ENCODE measurements at regions not wholly inside any gene's neighbourhood (a gene's known extent, or its start where the extent isn't known, plus 50 kb on each side); places are given as distances from the start of the nearest gene placed in this dataset.
"Not testable (repeated sequence)": the region's sequence is repeated elsewhere in the genome, so short reads cannot be mapped to it uniquely, and the experiment has no call there.

GRCh38 chr9:101838988-101839387, 100.5 kb upstream of the GRIN3A start:
- POLR2A ChIA-PET; CTCF ChIA-PET; H3K27me3 ChIP-seq (replicated peaks in 2 of 5; ENCODE audit: control insufficient read depth in 4 of 5, insufficient read depth in 5 of 5, low read length in 4 of 5); H3K4me3 ChIP-seq (ENCODE audit: control insufficient read depth in 1 of 7, extremely low read depth in 1 of 7, insufficient read depth in 4 of 7, low read depth in 2 of 7, low read length in 6 of 7); H3K27ac ChIP-seq (ENCODE audit: insufficient read depth in 1 of 2, low read depth in 1 of 2, low read length in 2 of 2, poor library complexity in 1 of 2, severe bottlenecking in 2 of 2); H3K36me3 ChIP-seq (ENCODE audit: control insufficient read depth in 4 of 4, insufficient read depth in 4 of 4, low read length in 3 of 4); H3K9me3 ChIP-seq (ENCODE audit: control extremely low read depth in 1 of 5, control insufficient read depth in 4 of 5, insufficient read depth in 2 of 5, low read depth in 1 of 5, low read length in 4 of 5); DNase-seq; H3K4me1 ChIP-seq (ENCODE audit: control extremely low read depth in 1 of 4, control insufficient read depth in 4 of 4, insufficient read depth in 4 of 4, low read length in 3 of 4): not testable (repeated sequence)
- 100% methylated on average over 1 of the region's 4 CpGs for WGBS (ENCODE audit: insufficient coverage)

- no peaks in the 10 kb centered on the region for H3K4me1 ChIP-seq (ENCODE audit: control extremely low read depth in 1 of 4, control insufficient read depth in 4 of 4, insufficient read depth in 4 of 4, low read length in 3 of 4)
- H3K4me3 ChIP-seq (ENCODE audit: control insufficient read depth in 1 of 7, extremely low read depth in 1 of 7, insufficient read depth in 4 of 7, low read depth in 2 of 7, low read length in 6 of 7) = no peak overlapping the region
- H3K27ac ChIP-seq (ENCODE audit: insufficient read depth in 1 of 2, low read depth in 1 of 2, low read length in 2 of 2, poor library complexity in 1 of 2, severe bottlenecking in 2 of 2) = no peak overlapping the region
- no peaks in the 10 kb centered on the region for H3K36me3 ChIP-seq (ENCODE audit: control insufficient read depth in 4 of 4, insufficient read depth in 4 of 4, low read length in 3 of 4)
- no peaks in the 10 kb centered on the region for H3K27me3 ChIP-seq (replicated peaks in 2 of 5; ENCODE audit: control insufficient read depth in 4 of 5, insufficient read depth in 5 of 5, low read length in 4 of 5)
- POLR2A ChIA-PET = no interaction called here
- WGBS (ENCODE audit: insufficient coverage) = no CpG with 5 or more reads among the region's 2 CpGs
- DNase-seq = no peak
- no peaks in the 10 kb centered on the region for H3K9me3 ChIP-seq (ENCODE audit: control extremely low read depth in 1 of 5, control insufficient read depth in 4 of 5, insufficient read depth in 2 of 5, low read depth in 1 of 5, low read length in 4 of 5)
- CTCF ChIA-PET = interaction anchor here (1.1 kb wide), 1 partner anchor 17 kb away, joined by 3 read pairs; no protein-coding TSS in a partner anchor
Measured at GRCh38 chr9:101836021-101836420, 97.6 kb upstream of the GRIN3A start.

GRCh38 chr9:101832486-101832885, 94.0 kb upstream of the GRIN3A start:
- Histone ChIP-seq H3K4me1 (ENCODE audit: control extremely low read depth in 1 of 4, control insufficient read depth in 4 of 4, insufficient read depth in 4 of 4, low read length in 3 of 4) (no peaks in the 10 kb centered on the region), H3K27me3 (replicated peaks in 2 of 5; ENCODE audit: control insufficient read depth in 4 of 5, insufficient read depth in 5 of 5, low read length in 4 of 5) (no peaks in the 10 kb centered on the region), H3K36me3 (ENCODE audit: control insufficient read depth in 4 of 4, insufficient read depth in 4 of 4, low read length in 3 of 4) (no peaks in the 10 kb centered on the region), H3K9me3 (ENCODE audit: control extremely low read depth in 1 of 5, control insufficient read depth in 4 of 5, insufficient read depth in 2 of 5, low read depth in 1 of 5, low read length in 4 of 5) (no peaks in the 10 kb centered on the region), H3K27ac (ENCODE audit: insufficient read depth in 1 of 2, low read depth in 1 of 2, low read length in 2 of 2, poor library complexity in 1 of 2, severe bottlenecking in 2 of 2) (no peak overlapping the region), H3K4me3 (ENCODE audit: control insufficient read depth in 1 of 7, extremely low read depth in 1 of 7, insufficient read depth in 4 of 7, low read depth in 2 of 7, low read length in 6 of 7) (no peak overlapping the region)
- POLR2A ChIA-PET = no interaction called here
- CTCF ChIA-PET = no interaction called here
- no peak for DNase-seq

- DNase-seq; H3K36me3 ChIP-seq (ENCODE audit: control insufficient read depth in 4 of 4, insufficient read depth in 4 of 4, low read length in 3 of 4); H3K4me3 ChIP-seq (ENCODE audit: control insufficient read depth in 1 of 7, extremely low read depth in 1 of 7, insufficient read depth in 4 of 7, low read depth in 2 of 7, low read length in 6 of 7); H3K27ac ChIP-seq (ENCODE audit: insufficient read depth in 1 of 2, low read depth in 1 of 2, low read length in 2 of 2, poor library complexity in 1 of 2, severe bottlenecking in 2 of 2); H3K4me1 ChIP-seq (ENCODE audit: control extremely low read depth in 1 of 4, control insufficient read depth in 4 of 4, insufficient read depth in 4 of 4, low read length in 3 of 4); H3K9me3 ChIP-seq (ENCODE audit: control extremely low read depth in 1 of 5, control insufficient read depth in 4 of 5, insufficient read depth in 2 of 5, low read depth in 1 of 5, low read length in 4 of 5); H3K27me3 ChIP-seq (replicated peaks in 2 of 5; ENCODE audit: control insufficient read depth in 4 of 5, insufficient read depth in 5 of 5, low read length in 4 of 5); CTCF ChIA-PET; POLR2A ChIA-PET: not testable (repeated sequence)
- WGBS (ENCODE audit: insufficient coverage) = no CpG with 5 or more reads among the region's 1 CpG
Measured at GRCh38 chr9:101821450-101821849, 83.0 kb upstream of the GRIN3A start.

- H3K27ac ChIP-seq (ENCODE audit: insufficient read depth in 1 of 2, low read depth in 1 of 2, low read length in 2 of 2, poor library complexity in 1 of 2, severe bottlenecking in 2 of 2); H3K9me3 ChIP-seq (ENCODE audit: control extremely low read depth in 1 of 5, control insufficient read depth in 4 of 5, insufficient read depth in 2 of 5, low read depth in 1 of 5, low read length in 4 of 5); DNase-seq; POLR2A ChIA-PET; H3K27me3 ChIP-seq (replicated peaks in 2 of 5; ENCODE audit: control insufficient read depth in 4 of 5, insufficient read depth in 5 of 5, low read length in 4 of 5); CTCF ChIA-PET; H3K4me3 ChIP-seq (ENCODE audit: control insufficient read depth in 1 of 7, extremely low read depth in 1 of 7, insufficient read depth in 4 of 7, low read depth in 2 of 7, low read length in 6 of 7); H3K36me3 ChIP-seq (ENCODE audit: control insufficient read depth in 4 of 4, insufficient read depth in 4 of 4, low read length in 3 of 4); H3K4me1 ChIP-seq (ENCODE audit: control extremely low read depth in 1 of 4, control insufficient read depth in 4 of 4, insufficient read depth in 4 of 4, low read length in 3 of 4): not testable (repeated sequence)
Measured at GRCh38 chr9:101820983-101821382, 82.5 kb upstream of the GRIN3A start.

- Histone ChIP-seq H3K4me1 (ENCODE audit: control extremely low read depth in 1 of 4, control insufficient read depth in 4 of 4, insufficient read depth in 4 of 4, low read length in 3 of 4) (no peaks in the 10 kb centered on the region), H3K36me3 (ENCODE audit: control insufficient read depth in 4 of 4, insufficient read depth in 4 of 4, low read length in 3 of 4) (no peaks in the 10 kb centered on the region), H3K27me3 (replicated peaks in 2 of 5; ENCODE audit: control insufficient read depth in 4 of 5, insufficient read depth in 5 of 5, low read length in 4 of 5) (no peaks in the 10 kb centered on the region), H3K4me3 (ENCODE audit: control insufficient read depth in 1 of 7, extremely low read depth in 1 of 7, insufficient read depth in 4 of 7, low read depth in 2 of 7, low read length in 6 of 7) (no peak overlapping the region), H3K9me3 (ENCODE audit: control extremely low read depth in 1 of 5, control insufficient read depth in 4 of 5, insufficient read depth in 2 of 5, low read depth in 1 of 5, low read length in 4 of 5) (peaks cover 0 to 3% (median 0%) of the 10 kb centered on the region in 5 experiments), H3K27ac (ENCODE audit: insufficient read depth in 1 of 2, low read depth in 1 of 2, low read length in 2 of 2, poor library complexity in 1 of 2, severe bottlenecking in 2 of 2) (no peak overlapping the region)
- ChIA-PET POLR2A (no interaction called here), CTCF (no interaction called here)
- DNase-seq = no peak
- no CpG with 5 or more reads among the region's 1 CpG for whole genome bisulfite sequencing (ENCODE audit: insufficient coverage)
Measured at GRCh38 chr9:101814064-101814463, 75.6 kb upstream of the GRIN3A start.

- POLR2A ChIA-PET = not testable (repeated sequence)
- 100% methylated on average over 4 of the region's 4 CpGs for WGBS (ENCODE audit: insufficient coverage)
Measured at GRCh38 chr9:101807879-101808278, 69.4 kb upstream of the GRIN3A start.

GRCh38 chr9:101796044-101796443, 57.6 kb upstream of the GRIN3A start:
- ChIA-PET CTCF (no interaction called here), POLR2A (no interaction called here)
- H3K27me3 ChIP-seq (replicated peaks in 2 of 5; ENCODE audit: control insufficient read depth in 4 of 5, insufficient read depth in 5 of 5, low read length in 4 of 5) = peaks cover 0 to 2% (median 0%) of the 10 kb centered on the region in 5 experiments

More at GRCh38 chr9:101807879-101808278, 69.4 kb upstream of the GRIN3A start:
- H3K36me3 ChIP-seq (ENCODE audit: control insufficient read depth in 4 of 4, insufficient read depth in 4 of 4, low read length in 3 of 4); CTCF ChIA-PET; H3K4me1 ChIP-seq (ENCODE audit: control extremely low read depth in 1 of 4, control insufficient read depth in 4 of 4, insufficient read depth in 4 of 4, low read length in 3 of 4); DNase-seq; H3K9me3 ChIP-seq (ENCODE audit: control extremely low read depth in 1 of 5, control insufficient read depth in 4 of 5, insufficient read depth in 2 of 5, low read depth in 1 of 5, low read length in 4 of 5); H3K27ac ChIP-seq (ENCODE audit: insufficient read depth in 1 of 2, low read depth in 1 of 2, low read length in 2 of 2, poor library complexity in 1 of 2, severe bottlenecking in 2 of 2); H3K27me3 ChIP-seq (replicated peaks in 2 of 5; ENCODE audit: control insufficient read depth in 4 of 5, insufficient read depth in 5 of 5, low read length in 4 of 5); H3K4me3 ChIP-seq (ENCODE audit: control insufficient read depth in 1 of 7, extremely low read depth in 1 of 7, insufficient read depth in 4 of 7, low read depth in 2 of 7, low read length in 6 of 7): not testable (repeated sequence)

More at GRCh38 chr9:101796044-101796443, 57.6 kb upstream of the GRIN3A start:
- H3K4me1 ChIP-seq (ENCODE audit: control extremely low read depth in 1 of 4, control insufficient read depth in 4 of 4, insufficient read depth in 4 of 4, low read length in 3 of 4) = no peaks in the 10 kb centered on the region
- no peaks in the 10 kb centered on the region for H3K9me3 ChIP-seq (ENCODE audit: control extremely low read depth in 1 of 5, control insufficient read depth in 4 of 5, insufficient read depth in 2 of 5, low read depth in 1 of 5, low read length in 4 of 5)
- H3K4me3 ChIP-seq (ENCODE audit: control insufficient read depth in 1 of 7, extremely low read depth in 1 of 7, insufficient read depth in 4 of 7, low read depth in 2 of 7, low read length in 6 of 7) = no peak overlapping the region
- H3K36me3 ChIP-seq (ENCODE audit: control insufficient read depth in 4 of 4, insufficient read depth in 4 of 4, low read length in 3 of 4) = no peaks in the 10 kb centered on the region
- 90% methylated on average over 2 of the region's 5 CpGs for WGBS (ENCODE audit: insufficient coverage)
- DNase-seq = no peak
- H3K27ac ChIP-seq (ENCODE audit: insufficient read depth in 1 of 2, low read depth in 1 of 2, low read length in 2 of 2, poor library complexity in 1 of 2, severe bottlenecking in 2 of 2) = no peak overlapping the region

Measured in common myeloid progenitor, CD34-positive (primary cell).